Neural progenitor cell (in vitro differentiated cells): ENCODE measurements at regions not wholly inside any gene's neighbourhood (a gene's known extent, or its start where the extent isn't known, plus 50 kb on each side); places are given as distances from the start of the nearest gene placed in this dataset.

ENCODE experiments used
- CTCF ChIP-seq: fragments of 200-600 bp; sonication (generic); IDR thresholded peaks from 2 replicates; pipeline ENCODE4 v1.5.1; 2017; ENCODE audit warnings: antibody characterized with exemption, mild to moderate bottlenecking
- EZH2 ChIP-seq: fragments of 200-600 bp; sonication (generic); IDR thresholded peaks from 2 replicates; pipeline ENCODE4 v1.6.1; 2017; ENCODE audit warnings: antibody characterized with exemption, mild to moderate bottlenecking, moderate library complexity
- EZH2phosphoT487 ChIP-seq: fragments of 200-600 bp; sonication (generic); IDR thresholded peaks from 2 replicates; pipeline ENCODE4 v1.6.1; 2017; ENCODE audit warnings: antibody characterized with exemption

- TF ChIP-seq EZH2 (no peak), CTCF (no peak), EZH2phosphoT487 (no peak)
These were observed 56.4 kb upstream of the HMX1 start for GRCh38 chr4:8928074-8928473.
